NB4 (cell line): ENCODE measurements at regions not wholly inside any gene's neighbourhood (a gene's known extent, or its start where the extent isn't known, plus 50 kb on each side); places are given as distances from the start of the nearest gene placed in this dataset.

Experiments used
- MYC ChIP-seq: IDR thresholded peaks from 2 replicates; pipeline ENCODE4 v1.6.1; 2011; ENCODE audit warnings: low read depth, low read length
- POLR2A ChIP-seq: IDR thresholded peaks from 2 replicates; pipeline ENCODE4 v1.6.1; 2011; ENCODE audit warnings: mild to moderate bottlenecking; ENCODE audit not compliant: insufficient read length; ENCODE audit errors: extremely low read depth
- TF ChIP-seq, protein P1 (sequence below): IDR thresholded peaks from one replicate; pipeline ENCODE4 v1.5.1; 2012; ENCODE audit warnings: low read depth, low read length
- TF ChIP-seq, protein P2 (sequence below): IDR thresholded peaks from 2 replicates; pipeline ENCODE4 v1.6.1; 2011; ENCODE audit warnings: low read depth, low read length

DNA sequence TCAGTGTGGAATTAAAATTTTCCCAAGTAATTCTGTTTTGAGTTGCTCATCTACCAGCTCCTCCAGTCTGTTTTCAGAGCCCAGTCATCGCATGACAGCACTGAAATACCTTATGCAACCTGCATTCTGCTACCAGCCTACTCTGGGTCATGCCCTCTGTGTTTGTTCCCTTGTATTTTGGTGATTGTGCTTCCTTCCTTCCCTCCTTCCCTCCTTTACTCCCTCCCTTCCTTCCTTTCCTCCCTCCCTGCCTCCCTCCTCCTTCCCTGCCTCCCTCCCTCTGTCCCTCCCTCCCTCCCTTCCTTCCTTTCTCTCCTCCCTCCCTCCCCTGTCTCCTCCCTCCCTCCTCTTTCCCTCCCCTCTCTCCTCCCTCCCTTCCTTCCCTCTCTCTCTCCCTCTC lies 289.6 kb downstream of the CDH2 start:
- TF ChIP-seq, protein P1, sequence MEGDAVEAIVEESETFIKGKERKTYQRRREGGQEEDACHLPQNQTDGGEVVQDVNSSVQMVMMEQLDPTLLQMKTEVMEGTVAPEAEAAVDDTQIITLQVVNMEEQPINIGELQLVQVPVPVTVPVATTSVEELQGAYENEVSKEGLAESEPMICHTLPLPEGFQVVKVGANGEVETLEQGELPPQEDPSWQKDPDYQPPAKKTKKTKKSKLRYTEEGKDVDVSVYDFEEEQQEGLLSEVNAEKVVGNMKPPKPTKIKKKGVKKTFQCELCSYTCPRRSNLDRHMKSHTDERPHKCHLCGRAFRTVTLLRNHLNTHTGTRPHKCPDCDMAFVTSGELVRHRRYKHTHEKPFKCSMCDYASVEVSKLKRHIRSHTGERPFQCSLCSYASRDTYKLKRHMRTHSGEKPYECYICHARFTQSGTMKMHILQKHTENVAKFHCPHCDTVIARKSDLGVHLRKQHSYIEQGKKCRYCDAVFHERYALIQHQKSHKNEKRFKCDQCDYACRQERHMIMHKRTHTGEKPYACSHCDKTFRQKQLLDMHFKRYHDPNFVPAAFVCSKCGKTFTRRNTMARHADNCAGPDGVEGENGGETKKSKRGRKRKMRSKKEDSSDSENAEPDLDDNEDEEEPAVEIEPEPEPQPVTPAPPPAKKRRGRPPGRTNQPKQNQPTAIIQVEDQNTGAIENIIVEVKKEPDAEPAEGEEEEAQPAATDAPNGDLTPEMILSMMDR: no peak
- no peak for TF ChIP-seq POLR2A
- TF ChIP-seq, protein P2, sequence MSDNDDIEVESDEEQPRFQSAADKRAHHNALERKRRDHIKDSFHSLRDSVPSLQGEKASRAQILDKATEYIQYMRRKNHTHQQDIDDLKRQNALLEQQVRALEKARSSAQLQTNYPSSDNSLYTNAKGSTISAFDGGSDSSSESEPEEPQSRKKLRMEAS: no peak
- no peak for TF ChIP-seq MYC
